HUES64 (cell line): ENCODE measurements at regions not wholly inside any gene's neighbourhood (a gene's known extent, or its start where the extent isn't known, plus 50 kb on each side); places are given as distances from the start of the nearest gene placed in this dataset.

Source experiments
- H3K27ac ChIP-seq: 2 replicates; pipeline ENCODE4 v1.7.0; 2013; ENCODE audit warnings: low read depth, low read length, inconsistent platforms
- H3K27me3 ChIP-seq: 2 replicates; pipeline ENCODE4 v1.6.1; 2013; ENCODE audit warnings: mild to moderate bottlenecking, low read length; ENCODE audit not compliant: insufficient read depth
- H3K36me3 ChIP-seq: 2 replicates; pipeline ENCODE4 v1.6.1; 2013; ENCODE audit warnings: mild to moderate bottlenecking, low read length; ENCODE audit not compliant: insufficient read depth
- H3K4me1 ChIP-seq: 2 replicates; pipeline ENCODE4 v1.6.1; 2013; ENCODE audit warnings: mild to moderate bottlenecking, low read length, moderate library complexity; ENCODE audit not compliant: insufficient read depth
- H3K4me3 ChIP-seq: 2 replicates; pipeline ENCODE4 v1.5.1; 2013; ENCODE audit warnings: mild to moderate bottlenecking, low read length, moderate library complexity
- H3K9ac ChIP-seq: 2 replicates; pipeline ENCODE4 v1.6.1; 2013; ENCODE audit warnings: mild to moderate bottlenecking, low read depth, low read length
- H3K9me3 ChIP-seq: 2 replicates; pipeline ENCODE4 v1.6.1; 2013; ENCODE audit warnings: low read depth, low read length; ENCODE audit not compliant: insufficient read depth
- WGBS: fragments of 150-250, 120-280 bp; methylation state at CpG from one replicate; pipeline ENCODE4 v1.1.7; 2013; ENCODE audit warnings: missing lambda C conversion rate; 5-methylcytosine and 5-hydroxymethylcytosine counted together

GRCh38 chr5:51987669-51988209 is 604.5 kb downstream of the ISL1 start:
- H3K9me3 ChIP-seq: no peaks in the 10 kb centered on the region
- no peaks in the 10 kb centered on the region for H3K27me3 ChIP-seq
- 99% methylated on average over 2 of the region's 2 CpGs for WGBS
- no peak overlapping the region for H3K9ac ChIP-seq
- no peak overlapping the region for H3K27ac ChIP-seq
- H3K4me3 ChIP-seq: no peak overlapping the region
- no peaks in the 10 kb centered on the region for H3K36me3 ChIP-seq
- H3K4me1 ChIP-seq: no peaks in the 10 kb centered on the region; the same call in 1 of the 2 replicates

- Histone ChIP-seq H3K4me3 (no peak overlapping the region), H3K36me3 (no peaks in the 10 kb centered on the region), H3K9ac (no peak overlapping the region), H3K27me3 (no peaks in the 10 kb centered on the region), H3K9me3 (no peaks in the 10 kb centered on the region), H3K4me1 (no peaks in the 10 kb centered on the region), H3K27ac (no peak overlapping the region)
- WGBS: 91% methylated on average over 6 of the region's 6 CpGs
Measured at GRCh38 chr5:51988634-51989033, 605.4 kb downstream of the ISL1 start.

GRCh38 chr5:51990241-51990640 is 607.0 kb downstream of the ISL1 start:
- Histone ChIP-seq H3K4me1 (no peaks in the 10 kb centered on the region), H3K9me3 (no peaks in the 10 kb centered on the region), H3K36me3 (no peaks in the 10 kb centered on the region), H3K27me3 (no peaks in the 10 kb centered on the region), H3K4me3 (no peak overlapping the region), H3K9ac (no peak overlapping the region), H3K27ac (no peak overlapping the region)
- 89% methylated on average over 1 of the region's 2 CpGs for WGBS

GRCh38 chr5:51990661-51991180 is 607.5 kb downstream of the ISL1 start:
- no peaks in the 10 kb centered on the region for H3K9me3 ChIP-seq
- H3K27ac ChIP-seq: no peak overlapping the region
- H3K4me1 ChIP-seq: no peaks in the 10 kb centered on the region
- WGBS: 92% methylated on average over 1 of the region's 1 CpG
- H3K9ac ChIP-seq: no peak overlapping the region
- no peaks in the 10 kb centered on the region for H3K36me3 ChIP-seq
- H3K27me3 ChIP-seq: no peaks in the 10 kb centered on the region
- no peak overlapping the region for H3K4me3 ChIP-seq

- H3K27me3 ChIP-seq: no peaks in the 10 kb centered on the region
- no peak overlapping the region for H3K4me3 ChIP-seq
- no peaks in the 10 kb centered on the region for H3K9me3 ChIP-seq
- no peaks in the 10 kb centered on the region for H3K36me3 ChIP-seq
- no peaks in the 10 kb centered on the region for H3K4me1 ChIP-seq
- 86% methylated on average over 2 of the region's 3 CpGs for WGBS
- no peak overlapping the region for H3K27ac ChIP-seq
- H3K9ac ChIP-seq: no peak overlapping the region
Measured at GRCh38 chr5:51991940-51992339, 608.7 kb downstream of the ISL1 start.

GRCh38 chr5:51995773-51996306 is 612.6 kb downstream of the ISL1 start:
- H3K9me3 ChIP-seq: no peaks in the 10 kb centered on the region
- H3K36me3 ChIP-seq: no peaks in the 10 kb centered on the region
- H3K27me3 ChIP-seq: no peaks in the 10 kb centered on the region; the same call in 1 of the 2 replicates
- 90% methylated on average over 5 of the region's 5 CpGs for WGBS
- peaks cover 7% of the 10 kb centered on the region; the same call in 1 of the 2 replicates for H3K4me1 ChIP-seq
- H3K4me3 ChIP-seq: no peak overlapping the region
- H3K27ac ChIP-seq: no peak overlapping the region
- H3K9ac ChIP-seq: no peak overlapping the region

GRCh38 chr5:51996356-51996861 is 613.2 kb downstream of the ISL1 start:
- 87% methylated on average over 1 of the region's 1 CpG for WGBS
- Histone ChIP-seq H3K4me1 (peaks cover 7% of the 10 kb centered on the region; the same call in 1 of the 2 replicates), H3K36me3 (no peaks in the 10 kb centered on the region), H3K27ac (no peak overlapping the region), H3K9ac (no peak overlapping the region), H3K27me3 (no peaks in the 10 kb centered on the region; the same call in 1 of the 2 replicates), H3K4me3 (no peak overlapping the region), H3K9me3 (no peaks in the 10 kb centered on the region)

- Histone ChIP-seq H3K4me1 (peaks cover 7% of the 10 kb centered on the region; the same call in 1 of the 2 replicates), H3K36me3 (no peaks in the 10 kb centered on the region), H3K27ac (no peak overlapping the region), H3K4me3 (no peak overlapping the region), H3K9me3 (no peaks in the 10 kb centered on the region), H3K9ac (no peak overlapping the region), H3K27me3 (no peaks in the 10 kb centered on the region; the same call in 1 of the 2 replicates)
Measured at GRCh38 chr5:51997500-51997899, 614.3 kb downstream of the ISL1 start.

- WGBS: 78% methylated on average over 2 of the region's 2 CpGs
- Histone ChIP-seq H3K4me1 (peaks cover 7% of the 10 kb centered on the region; the same call in 1 of the 2 replicates), H3K27ac (no peak overlapping the region), H3K27me3 (no peaks in the 10 kb centered on the region; the same call in 1 of the 2 replicates), H3K9me3 (no peaks in the 10 kb centered on the region), H3K36me3 (no peaks in the 10 kb centered on the region), H3K4me3 (no peak overlapping the region), H3K9ac (no peak overlapping the region)
Measured at GRCh38 chr5:51997949-51998348, 614.7 kb downstream of the ISL1 start.

GRCh38 chr5:52007230-52007858 is 624.1 kb downstream of the ISL1 start:
- Histone ChIP-seq H3K36me3 (no peaks in the 10 kb centered on the region), H3K4me3 (no peak overlapping the region)

GRCh38 chr5:52010454-52010853 is 627.2 kb downstream of the ISL1 start:
- 88% methylated on average over 1 of the region's 2 CpGs for WGBS
- Histone ChIP-seq H3K4me1 (peaks cover 12% of the 10 kb centered on the region), H3K36me3 (no peaks in the 10 kb centered on the region), H3K9ac (no peak overlapping the region), H3K4me3 (no peak overlapping the region), H3K27ac (no peak overlapping the region), H3K27me3 (no peaks in the 10 kb centered on the region), H3K9me3 (no peaks in the 10 kb centered on the region)

More at GRCh38 chr5:52007230-52007858, 624.1 kb downstream of the ISL1 start:
- Histone ChIP-seq H3K27me3 (no peaks in the 10 kb centered on the region), H3K27ac (no peak overlapping the region), H3K9me3 (no peaks in the 10 kb centered on the region), H3K9ac (no peak overlapping the region), H3K4me1 (0 out of 2 replicates have a peak, but pooled peaks cover 5% of the 10 kb centered on the region)
- 40% methylated on average over 2 of the region's 5 CpGs for WGBS
